ENCODE measurements at regions not wholly inside any gene's neighbourhood (a gene's known extent, or its start where the extent isn't known, plus 50 kb on each side); places are given as distances from the start of the nearest gene placed in this dataset.

- no peak for DNase-seq (ENCODE audit: low read depth, low spot score)
Observed at GRCh38 chr22:48742556-48743343, 1084.9 kb downstream of the BRD1 start.

GRCh38 chr22:48742191-48742555, 1085.5 kb downstream of the BRD1 start:
- DNase-seq (ENCODE audit: low read depth, low spot score), result no peak

GRCh38 chr22:48741540-48741939, 1086.1 kb downstream of the BRD1 start:
- DNase-seq (ENCODE audit: low read depth, low spot score), result no peak

- DNase-seq (ENCODE audit: low read depth, low spot score), result no peak
Observed at GRCh38 chr22:48740731-48741405, 1086.8 kb downstream of the BRD1 start.

- no peak for DNase-seq (ENCODE audit: low read depth, low spot score)
Observed at GRCh38 chr22:48740086-48740730, 1087.5 kb downstream of the BRD1 start.

- DNase-seq (ENCODE audit: low read depth, low spot score), result no peak
Observed at GRCh38 chr22:48739348-48740085, 1088.2 kb downstream of the BRD1 start.

- no peak for DNase-seq (ENCODE audit: low read depth, low spot score)
Observed at GRCh38 chr22:48738204-48738980, 1089.3 kb downstream of the BRD1 start.

GRCh38 chr22:48737461-48738203, 1090.0 kb downstream of the BRD1 start:
- no peak for DNase-seq (ENCODE audit: low read depth, low spot score)

GRCh38 chr22:48736593-48737460, 1090.8 kb downstream of the BRD1 start:
- DNase-seq (ENCODE audit: low read depth, low spot score), result no peak

- no peak for DNase-seq (ENCODE audit: low read depth, low spot score)
Observed at GRCh38 chr22:48734961-48735360, 1092.7 kb downstream of the BRD1 start.

- DNase-seq (ENCODE audit: low read depth, low spot score), result no peak
Observed at GRCh38 chr22:48734359-48734758, 1093.3 kb downstream of the BRD1 start.

GRCh38 chr22:48729499-48730171, 1098.0 kb downstream of the BRD1 start:
- no peak for DNase-seq (ENCODE audit: low read depth, low spot score)

GRCh38 chr22:48727454-48728058, 1100.1 kb downstream of the BRD1 start:
- no peak for DNase-seq (ENCODE audit: low read depth, low spot score)

- DNase-seq (ENCODE audit: low read depth, low spot score), result no peak
Observed at GRCh38 chr22:48724899-48725298, 1102.8 kb downstream of the BRD1 start.

GRCh38 chr22:48722661-48723060, 1105.0 kb downstream of the BRD1 start:
- DNase-seq (ENCODE audit: low read depth, low spot score), result no peak

- DNase-seq (ENCODE audit: low read depth, low spot score), result no peak
Observed at GRCh38 chr22:48721395-48721669, 1106.3 kb downstream of the BRD1 start.

- DNase-seq (ENCODE audit: low read depth, low spot score), result no peak
Observed at GRCh38 chr22:48720662-48721394, 1106.8 kb downstream of the BRD1 start.

- DNase-seq (ENCODE audit: low read depth, low spot score), result no peak
Observed at GRCh38 chr22:48719978-48720661, 1107.6 kb downstream of the BRD1 start.
